ENCODE measurements at regions not wholly inside any gene's neighbourhood (a gene's known extent, or its start where the extent isn't known, plus 50 kb on each side); places are given as distances from the start of the nearest gene placed in this dataset.

- TF ChIP-seq POLR2A (IDR thresholded peaks at IDR 0.05; ENCODE audit: low read length) (no peak), CTCF (IDR thresholded peaks at IDR 0.05) (no peak), USF2 (IDR thresholded peaks at IDR 0.05) (no peak), BHLHE40 (IDR thresholded peaks at IDR 0.05; ENCODE audit: low read depth, low read length) (no peak), GATA3 (IDR thresholded peaks at IDR 0.05; ENCODE audit: borderline replicate concordance) (no peak), JUN (IDR thresholded peaks at IDR 0.05) (no peak), MYC (IDR thresholded peaks at IDR 0.05; ENCODE audit: borderline replicate concordance, low read length) (no peak), PHF8 (IDR thresholded peaks at IDR 0.05; ENCODE audit: borderline replicate concordance, low read depth) (no peak)
These were observed 151.8 kb upstream of the SLC27A6 start for GRCh38 chr5:128813317-128814070.
